ENCODE measurements at regions not wholly inside any gene's neighbourhood (a gene's known extent, or its start where the extent isn't known, plus 50 kb on each side); places are given as distances from the start of the nearest gene placed in this dataset.
"Not testable (repeated sequence)": the region's sequence is repeated elsewhere in the genome, so short reads cannot be mapped to it uniquely, and the experiment has no call there.

DNA sequence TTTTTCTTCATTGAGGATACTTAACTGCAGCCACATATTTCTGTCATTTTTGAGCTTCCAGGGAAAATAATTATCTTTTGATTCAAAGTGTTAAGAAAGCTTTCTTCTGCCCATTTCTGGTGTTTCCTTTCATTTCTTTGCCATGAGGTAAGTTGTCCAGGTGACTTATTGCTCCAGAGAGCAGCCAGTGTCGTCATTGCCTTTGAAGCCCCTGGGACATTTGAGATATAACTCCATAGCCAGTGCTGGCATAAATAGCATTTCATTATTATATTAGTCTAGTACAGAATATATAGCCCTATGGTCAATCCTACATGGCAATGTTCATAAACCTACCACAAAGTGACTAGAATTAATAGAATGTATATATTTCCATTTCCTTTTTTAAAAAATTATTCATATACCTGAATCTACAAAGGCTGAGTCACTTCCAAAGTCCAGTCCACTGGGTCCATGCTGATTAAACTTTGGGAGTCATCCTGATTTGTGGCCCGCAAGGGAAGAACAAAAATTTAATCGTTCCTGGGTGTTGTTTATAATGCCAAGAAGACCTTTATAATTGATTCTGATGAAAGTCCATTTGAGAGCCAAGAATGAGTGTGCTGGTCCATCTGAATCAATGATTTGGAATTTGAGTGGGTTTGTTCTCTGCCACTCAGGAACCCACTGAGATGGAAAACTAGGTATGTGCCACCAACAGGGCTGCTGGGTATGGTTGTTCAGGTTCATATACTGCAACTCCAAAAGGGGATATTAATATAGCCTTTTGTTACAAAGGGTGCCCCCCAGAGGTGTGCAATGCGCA is 221.8 kb upstream of the PLXNA2 start:
- DNase-seq (ENCODE audit: low read depth in 3 of 3), result no peak

DNA sequence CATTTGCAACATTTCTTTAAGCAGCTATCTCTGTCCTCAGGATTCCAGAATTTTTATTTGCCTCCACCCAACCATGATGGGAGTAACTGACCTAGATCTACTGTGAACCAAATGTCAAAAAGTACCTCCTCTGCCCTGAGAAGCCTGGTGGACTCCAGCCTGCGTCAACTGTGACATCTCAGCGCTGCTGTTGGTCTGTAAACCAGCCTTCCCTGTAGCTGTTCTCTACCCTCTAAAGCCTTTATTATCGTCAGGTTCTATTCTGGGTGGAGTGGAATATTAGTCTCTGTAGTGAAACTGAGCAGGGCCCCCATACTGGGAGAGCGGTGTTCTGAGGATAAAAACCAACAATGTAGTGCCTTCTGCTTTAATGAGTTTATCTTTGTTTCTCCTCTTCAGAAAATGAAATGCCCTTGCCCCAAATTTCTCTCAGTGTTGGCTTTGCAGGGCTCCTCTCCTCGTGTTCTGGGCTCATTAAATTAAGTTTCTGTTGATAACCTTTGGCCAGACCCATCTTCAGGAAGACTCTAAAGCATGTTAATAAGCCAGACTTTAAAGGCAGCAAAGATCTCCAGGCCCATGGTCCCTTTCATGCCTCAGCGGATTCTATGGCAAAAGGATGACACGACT is 223.1 kb upstream of the PLXNA2 start:
- DNase-seq (ENCODE audit: low read depth in 3 of 3), result no peak

DNA sequence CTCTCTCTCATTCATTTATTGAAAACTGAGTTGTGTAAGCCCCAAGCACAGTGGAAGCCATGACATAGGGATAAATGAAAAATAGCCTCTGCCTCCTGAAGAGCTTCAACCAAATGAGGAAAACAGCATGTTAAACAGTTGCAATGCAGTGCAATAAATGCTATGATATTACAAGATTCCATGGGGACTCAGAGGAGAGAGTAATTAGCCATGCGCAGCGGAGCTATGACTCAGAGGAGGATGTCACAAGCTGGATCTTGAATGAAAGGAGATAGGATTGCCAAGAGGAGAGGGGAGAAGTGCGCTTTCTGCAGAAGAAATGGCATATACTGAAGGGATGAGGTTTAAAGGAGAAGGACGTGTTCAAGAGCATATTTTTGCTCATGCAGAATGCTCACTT is 231.3 kb upstream of the PLXNA2 start:
- no peak for DNase-seq (ENCODE audit: low read depth in 3 of 3)

DNA sequence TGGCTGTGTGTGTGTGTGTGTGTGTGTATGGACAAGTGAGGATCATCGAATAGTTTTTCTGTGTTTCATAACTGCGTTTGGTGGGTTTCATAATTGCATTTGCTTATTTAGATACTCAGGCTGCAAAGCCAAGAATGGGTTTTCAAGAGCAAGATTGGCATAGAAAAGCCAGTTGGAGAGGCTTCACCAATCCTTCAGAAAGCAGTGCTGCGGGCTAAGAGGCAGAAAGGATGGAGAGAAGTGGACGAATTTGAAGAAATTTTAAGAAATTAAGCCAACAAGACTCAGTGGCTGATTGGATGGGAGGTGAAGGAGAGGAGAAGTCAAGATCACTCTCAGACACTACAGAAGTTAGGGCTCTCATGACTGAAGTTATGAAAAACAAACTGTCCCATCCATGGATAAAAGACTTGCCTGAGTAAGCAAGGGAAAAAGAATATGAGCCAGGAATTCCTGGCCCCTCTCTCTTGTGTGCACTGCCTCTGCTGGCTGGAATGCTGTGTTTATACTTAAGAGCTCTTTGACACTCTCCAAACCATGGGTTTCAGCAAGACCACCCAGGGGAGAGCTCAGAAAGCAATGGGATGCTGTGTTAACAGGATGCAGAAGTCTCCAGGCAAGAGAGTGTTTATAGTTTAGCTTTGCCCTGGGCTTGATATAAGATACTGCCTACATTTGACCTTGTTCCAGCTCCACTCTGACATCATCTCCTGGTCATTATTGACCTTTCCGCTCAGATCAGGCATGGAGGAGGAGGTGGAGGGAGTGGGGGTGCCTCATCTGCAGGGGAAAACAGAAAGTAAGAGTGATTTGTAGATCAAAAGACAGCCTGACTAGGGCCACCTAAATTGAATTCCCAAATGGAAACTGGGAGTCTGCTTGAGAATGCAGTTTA is 232.0 kb upstream of the PLXNA2 start:
- no peak for DNase-seq (ENCODE audit: low read depth in 3 of 3)

DNA sequence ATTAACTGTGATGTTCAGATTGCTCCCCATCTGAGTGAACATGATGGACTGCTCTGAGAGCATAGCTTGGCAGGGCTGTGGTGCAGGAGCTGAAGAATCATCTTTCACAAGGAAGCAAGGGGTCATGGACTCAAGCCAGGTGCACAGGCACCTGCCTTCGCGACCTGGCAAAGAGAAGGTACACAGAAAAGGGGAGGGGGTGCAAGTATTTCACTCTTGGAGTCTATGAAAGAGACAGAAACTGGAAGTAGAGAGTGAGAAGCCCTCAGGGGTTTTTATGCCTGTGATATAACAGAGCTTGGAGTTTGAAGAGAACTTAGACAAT is 232.6 kb upstream of the PLXNA2 start:
- no peak for DNase-seq (ENCODE audit: low read depth in 3 of 3)

DNA sequence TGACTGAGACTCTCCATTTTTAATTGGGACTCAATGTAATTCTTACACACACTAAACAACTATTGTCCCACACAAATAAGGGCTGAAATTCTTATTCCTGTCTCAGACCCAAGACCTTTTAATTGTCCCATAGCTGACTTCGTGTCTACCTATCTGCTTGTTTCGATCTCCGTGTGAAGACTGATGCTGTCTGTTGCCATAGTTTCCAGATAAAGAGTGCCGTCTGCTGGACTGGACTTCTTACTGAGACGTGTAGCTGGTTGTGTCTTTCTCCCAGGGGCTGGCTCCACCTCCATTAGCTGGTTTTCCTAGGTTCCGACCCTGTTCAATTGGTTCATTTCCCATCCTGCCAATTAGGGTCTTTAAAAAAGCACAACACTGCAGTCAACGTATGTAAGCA is 235.3 kb upstream of the PLXNA2 start:
- DNase-seq (ENCODE audit: low read depth in 3 of 3), result no peak

DNA sequence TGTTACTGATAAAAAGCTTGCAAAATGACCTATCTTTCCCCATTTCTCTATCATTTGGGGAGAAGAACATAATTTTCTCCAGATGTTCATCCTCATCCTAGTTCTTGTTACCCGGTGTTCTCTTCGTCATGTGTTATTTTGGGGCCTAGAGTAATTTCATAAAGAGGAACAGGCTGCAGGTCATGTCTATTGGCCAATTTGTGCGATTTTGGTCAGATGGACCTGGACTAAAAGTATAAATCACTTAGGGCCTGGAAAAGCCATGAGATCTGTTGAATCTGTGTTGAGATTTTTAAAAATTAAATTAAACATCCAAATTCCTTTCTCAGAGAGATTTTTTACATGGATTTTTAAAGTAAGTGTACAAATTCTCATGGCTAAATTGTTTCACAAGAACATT is 241.3 kb upstream of the PLXNA2 start:
- no peak for DNase-seq (ENCODE audit: low read depth in 3 of 3)

DNA sequence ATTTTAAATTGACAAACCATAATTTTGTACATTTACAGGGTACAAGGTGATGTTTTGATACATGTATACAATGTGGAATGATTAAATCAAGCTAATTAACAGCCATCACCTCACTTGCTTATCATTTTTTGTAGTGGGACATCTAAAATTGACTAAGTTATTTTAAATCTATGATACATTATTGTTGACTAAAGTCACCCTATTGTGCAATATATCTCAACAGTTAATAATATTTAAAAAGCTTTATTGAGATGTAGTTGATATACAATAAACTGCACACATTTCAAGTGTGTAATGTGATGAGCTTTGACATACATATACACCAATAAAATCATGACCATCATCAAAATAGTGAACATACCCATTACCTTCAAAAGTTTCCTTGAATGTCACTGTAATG is 242.5 kb upstream of the PLXNA2 start:
- no peak for DNase-seq (ENCODE audit: low read depth in 3 of 3)

DNA sequence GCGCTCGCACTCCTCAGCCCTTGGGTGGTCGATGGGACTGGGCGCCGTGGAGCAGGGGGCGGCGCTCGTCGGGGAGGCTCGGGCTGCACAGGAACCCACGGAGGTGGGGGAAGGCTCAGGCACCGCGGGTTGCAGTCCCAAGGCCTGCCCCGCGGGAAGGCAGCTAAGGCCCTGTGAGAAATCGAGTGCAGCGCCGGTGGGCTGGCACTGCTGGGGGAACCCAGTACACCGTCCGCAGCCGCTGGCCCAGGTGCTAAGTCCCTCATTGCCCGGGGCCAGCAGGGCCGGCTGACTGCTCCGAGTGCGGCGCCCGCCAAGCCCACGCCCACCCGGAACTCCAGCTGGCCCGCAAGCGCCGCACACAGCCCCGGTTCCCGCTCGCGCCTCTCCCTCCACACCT is 244.2 kb upstream of the PLXNA2 start:
- not testable (repeated sequence) for DNase-seq (ENCODE audit: low read depth in 3 of 3)

DNA sequence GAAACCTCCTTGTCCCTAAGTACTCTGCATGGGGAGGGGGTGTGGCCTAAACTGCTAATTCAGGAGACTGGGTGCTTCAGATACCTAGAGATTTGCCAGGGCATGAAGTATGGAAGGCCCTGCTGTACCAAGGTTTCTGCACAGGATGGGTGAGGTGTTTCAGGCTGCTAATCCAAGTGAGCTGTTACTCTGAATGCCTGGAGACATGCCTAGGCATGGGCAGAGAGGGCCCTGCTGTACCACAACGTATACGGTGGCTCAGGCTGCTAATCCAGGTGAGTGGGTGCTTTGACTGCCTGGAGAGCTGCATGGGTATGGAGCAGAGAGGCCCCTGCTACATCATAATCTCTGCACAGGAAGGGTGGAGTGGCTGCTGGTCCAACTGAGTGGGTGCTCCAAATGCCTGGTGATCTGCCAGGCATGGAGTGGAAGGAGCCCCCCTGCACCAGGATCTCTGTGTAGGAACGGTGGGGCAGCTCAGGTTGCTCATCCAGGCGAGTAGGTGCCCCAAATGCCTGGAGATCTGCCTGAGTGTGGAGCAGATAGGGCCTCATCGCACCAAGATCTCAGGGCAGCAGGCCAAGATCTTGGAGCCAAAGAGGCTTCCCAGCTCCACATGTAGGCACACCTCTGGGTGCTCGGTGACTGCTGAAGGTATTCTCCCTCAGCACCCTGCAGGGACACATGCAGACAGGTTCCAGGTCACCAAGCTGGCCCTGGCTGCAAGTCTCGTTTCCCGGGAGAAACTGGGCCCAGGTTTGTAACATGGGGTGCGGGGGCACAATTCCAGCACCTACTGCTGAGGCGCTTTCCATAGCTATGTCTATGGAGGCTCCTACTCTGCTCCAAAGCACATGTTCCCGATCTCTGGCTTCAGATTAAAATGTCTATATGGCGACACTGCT is 252.5 kb upstream of the PLXNA2 start:
- no peak for DNase-seq (ENCODE audit: low read depth in 3 of 3)

DNA sequence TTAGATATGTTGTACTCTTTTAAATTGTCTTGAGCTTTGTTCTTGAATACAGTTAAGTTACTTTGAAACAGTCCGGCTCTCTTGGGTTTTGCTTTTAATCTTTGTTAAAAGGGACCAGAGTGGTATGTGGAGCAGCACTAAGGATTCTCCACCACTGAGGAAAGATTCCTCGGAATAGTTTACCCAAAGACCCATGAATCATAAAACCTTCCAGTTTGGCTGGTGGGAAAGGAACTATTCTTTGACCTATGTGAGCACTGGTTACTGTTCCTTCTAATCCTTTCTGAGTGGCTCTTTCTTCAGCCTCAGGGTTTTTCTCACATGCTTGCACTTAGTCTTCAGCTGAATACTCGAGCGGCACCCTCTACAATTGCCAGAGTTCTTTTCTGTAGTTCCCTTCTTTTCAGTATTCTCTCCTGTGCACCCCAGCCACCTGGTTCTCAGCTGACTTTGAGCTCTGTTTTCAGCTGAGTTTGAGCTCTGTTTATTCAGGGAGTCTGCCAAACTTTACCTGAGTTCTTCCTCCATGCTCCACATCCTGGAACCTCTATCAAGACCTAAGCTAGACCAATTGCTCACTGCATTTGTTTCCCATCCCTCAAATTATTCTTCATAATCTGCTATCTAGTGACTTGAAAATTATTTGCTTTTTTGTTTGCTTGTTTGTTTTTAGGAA is 253.8 kb upstream of the PLXNA2 start:
- no peak for DNase-seq (ENCODE audit: low read depth in 3 of 3)

DNA sequence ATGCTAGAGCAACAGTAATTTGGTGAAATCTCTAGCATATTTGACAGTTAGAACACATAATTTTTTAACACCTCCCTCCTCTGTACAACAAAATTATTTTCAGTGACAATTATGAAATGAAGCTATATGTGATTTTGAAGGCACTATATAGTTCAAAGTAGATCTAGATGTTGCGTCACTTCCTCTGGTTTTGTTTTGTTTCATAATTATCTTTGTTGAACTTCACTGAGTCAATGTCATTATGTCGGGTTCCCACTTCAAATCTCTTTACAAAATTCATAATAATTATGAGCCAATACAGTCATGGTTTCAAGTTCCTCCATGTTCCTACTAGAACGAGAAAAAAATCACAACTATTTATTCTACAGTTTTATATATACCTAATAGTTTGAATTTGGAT is 254.8 kb upstream of the PLXNA2 start:
- no peak for DNase-seq (ENCODE audit: low read depth in 3 of 3)

DNA sequence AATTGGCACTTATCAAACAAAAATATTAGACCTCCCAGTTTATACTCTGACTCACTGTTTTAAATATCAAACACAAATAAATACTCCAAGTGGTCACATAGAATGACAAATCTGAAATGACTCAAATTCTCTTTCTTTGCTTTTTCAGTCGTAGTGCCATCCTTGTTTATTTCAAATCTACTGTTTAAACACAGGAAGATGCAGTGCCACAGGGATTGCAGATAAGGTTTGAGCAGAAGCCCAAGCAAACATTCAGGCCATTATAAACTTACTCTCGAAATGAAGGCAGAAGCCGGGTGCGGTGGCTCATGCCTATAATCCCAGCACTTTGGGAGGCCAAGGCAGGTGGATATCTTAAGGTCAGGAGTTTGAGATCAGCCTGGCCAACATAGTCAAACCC is 255.4 kb upstream of the PLXNA2 start:
- no peak for DNase-seq (ENCODE audit: low read depth in 3 of 3)

DNA sequence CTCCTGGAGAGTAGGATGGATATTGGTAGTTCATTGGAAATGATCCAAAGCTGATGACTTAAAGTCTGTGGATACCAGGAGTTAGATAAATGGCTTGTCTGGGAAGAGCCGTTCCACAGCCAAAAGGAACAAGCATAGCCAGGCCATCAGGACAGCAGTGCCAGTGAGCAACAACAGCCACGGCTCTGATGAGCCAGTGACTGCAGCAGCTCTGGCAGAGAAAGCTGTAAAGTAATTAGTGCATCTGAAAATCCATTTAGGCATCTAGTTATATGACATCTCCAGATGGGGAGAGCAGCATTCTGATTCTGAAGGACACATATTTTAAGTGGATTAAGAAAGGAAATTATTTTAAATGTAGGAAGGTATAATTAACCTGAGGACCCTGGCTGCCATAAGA is 256.2 kb upstream of the PLXNA2 start:
- no peak for DNase-seq (ENCODE audit: low read depth in 3 of 3)

DNA sequence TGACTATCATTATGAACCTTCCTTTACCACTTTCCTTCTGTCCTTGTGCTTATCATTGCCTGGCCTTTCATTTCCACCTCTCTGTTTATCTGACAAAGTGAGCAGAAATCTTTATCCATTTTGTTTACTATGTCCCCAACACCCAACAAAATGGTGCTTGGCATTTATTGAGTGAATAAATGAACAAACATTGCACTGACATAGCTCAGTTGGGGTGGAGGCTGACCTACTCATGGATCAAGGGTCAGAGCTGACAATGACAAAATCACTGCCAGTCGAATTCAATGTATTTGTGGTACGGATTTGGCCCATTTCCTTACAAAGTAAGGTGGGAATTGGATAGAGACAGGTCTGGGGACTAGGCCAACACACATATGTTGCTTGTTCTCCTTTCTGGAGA is 257.4 kb upstream of the PLXNA2 start:
- DNase-seq (ENCODE audit: low read depth in 3 of 3), result no peak

DNA sequence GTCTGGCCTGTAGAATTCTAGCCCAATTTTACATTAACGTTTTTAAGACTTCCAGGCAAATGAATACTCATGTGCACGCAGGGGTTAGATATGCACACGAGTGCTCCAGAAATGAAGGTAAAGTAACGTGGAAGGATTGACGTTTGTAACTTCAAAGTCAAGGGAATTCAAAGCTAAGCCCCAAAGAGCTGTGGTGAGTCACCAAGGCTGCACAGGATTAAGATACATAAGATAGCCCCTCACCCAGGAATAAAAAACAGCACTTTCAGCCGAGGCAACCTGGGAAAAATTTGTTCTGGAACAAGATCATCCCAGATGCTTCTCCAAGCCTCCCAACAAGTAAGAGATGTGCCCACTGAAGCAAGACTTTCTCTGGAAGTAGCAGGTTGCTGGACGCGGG is 259.6 kb upstream of the PLXNA2 start:
- no peak for DNase-seq (ENCODE audit: low read depth in 3 of 3)

DNA sequence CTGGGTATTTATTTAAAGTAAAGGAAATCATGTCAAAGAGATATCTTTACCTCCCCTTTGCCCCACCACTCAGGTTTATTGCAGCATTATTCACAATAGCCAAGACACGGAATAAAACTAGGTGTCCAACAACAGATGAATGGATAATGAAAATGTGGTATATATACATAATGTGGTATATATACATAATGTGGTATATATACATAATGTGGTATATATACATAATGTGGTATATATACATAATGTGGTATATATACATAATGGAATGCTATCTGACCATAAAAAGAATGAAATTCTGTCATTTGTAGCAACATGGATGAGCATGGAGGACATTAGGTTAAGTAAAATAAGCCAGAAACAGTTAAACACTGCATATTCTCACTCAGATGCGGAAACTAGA is 262.6 kb upstream of the PLXNA2 start:
- DNase-seq (ENCODE audit: low read depth in 3 of 3), result no peak

DNA sequence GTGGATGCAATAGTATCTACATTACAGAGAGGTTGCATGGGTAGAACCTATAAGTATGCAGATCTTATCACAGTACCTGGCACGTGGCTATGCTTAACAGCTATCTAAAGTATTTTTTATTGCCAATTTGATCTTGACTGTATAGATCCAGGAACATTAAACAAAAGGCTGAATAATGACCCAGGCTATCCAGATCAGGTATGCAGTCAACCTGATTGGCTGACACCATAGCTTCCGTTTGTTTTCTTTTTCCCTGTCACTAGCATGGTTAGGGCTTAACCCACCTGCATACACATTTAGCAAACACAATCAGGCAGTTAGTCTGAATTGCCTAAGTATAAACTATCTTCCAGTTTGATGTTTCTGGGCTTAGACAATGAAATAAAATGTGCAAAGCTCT is 264.9 kb upstream of the PLXNA2 start:
- no peak for DNase-seq (ENCODE audit: low read depth in 3 of 3)

DNA sequence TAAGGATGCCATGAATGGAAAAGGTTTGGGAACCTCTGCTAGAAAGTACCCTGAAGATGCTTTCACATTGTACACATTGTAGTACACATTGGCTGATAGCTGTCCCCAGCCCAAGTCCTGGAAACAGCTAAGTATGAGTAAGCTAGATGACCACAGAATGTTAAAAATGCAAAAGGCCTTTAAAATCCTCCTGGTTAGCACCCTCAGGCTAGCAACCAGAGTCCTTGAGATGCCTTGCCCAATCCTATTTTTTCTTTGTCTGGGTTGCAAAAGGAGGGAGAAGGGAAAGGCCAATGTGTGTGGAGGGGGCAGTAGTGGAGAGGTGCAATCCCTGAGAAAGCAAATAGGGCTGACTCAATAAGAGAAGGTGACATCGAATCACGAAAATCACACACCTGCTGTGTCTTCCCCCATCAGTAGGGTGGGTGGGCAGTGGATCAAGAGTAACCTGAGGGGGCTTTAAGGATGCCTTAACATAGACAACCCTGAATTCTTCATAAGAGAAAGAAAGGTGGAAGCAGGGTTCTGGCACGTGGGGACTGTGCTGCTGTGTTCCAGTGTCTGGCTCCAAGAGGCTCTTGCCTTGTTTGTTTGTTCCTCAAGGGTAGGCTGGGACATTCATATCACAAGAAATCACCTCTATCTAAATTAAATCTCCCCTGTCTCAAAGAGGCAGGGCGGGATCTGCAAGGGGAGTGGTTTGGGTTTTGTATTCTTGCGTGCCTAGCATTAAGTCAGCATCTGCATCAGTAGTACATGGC is 266.2 kb upstream of the PLXNA2 start:
- DNase-seq (ENCODE audit: low read depth in 3 of 3), result no peak

DNA sequence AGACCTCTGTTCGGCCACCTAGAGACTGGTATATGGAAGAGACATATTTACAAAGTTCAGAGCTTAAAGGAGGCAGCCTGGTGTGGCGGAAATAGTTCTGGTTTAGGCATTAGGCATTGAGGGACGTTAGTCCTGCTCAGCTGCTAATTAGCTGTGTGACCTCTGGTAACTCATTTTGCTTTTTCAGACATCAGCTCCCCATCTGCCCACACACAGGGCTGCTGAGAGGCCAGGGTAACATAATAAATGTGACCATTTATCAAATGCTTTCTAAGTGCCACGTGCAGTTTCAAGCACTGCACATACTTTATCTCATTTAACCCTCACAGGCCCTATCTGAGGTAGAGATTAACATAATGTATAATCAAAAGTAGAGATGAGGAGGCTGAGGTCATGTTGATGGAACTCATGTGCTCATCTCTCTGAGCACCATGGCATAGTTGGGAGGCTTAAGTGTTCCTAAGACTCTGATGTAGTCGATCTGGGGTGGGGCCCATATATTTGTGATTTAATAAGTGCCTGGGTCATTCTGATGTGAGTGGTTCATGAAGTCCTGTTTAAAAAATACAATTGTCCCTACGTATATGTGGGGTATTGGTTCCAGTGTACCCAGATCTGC is 267.2 kb upstream of the PLXNA2 start:
- DNase-seq (ENCODE audit: low read depth in 3 of 3), result no peak

Measured in stimulated activated CD4-positive, alpha-beta T cell treated with anti-CD3 and anti-CD28 coated beads, TNF-alpha, amount 100 ng/mL, for 4 hours (primary cell).